Effector memory CD8-positive, alpha-beta T cell (primary cell): ENCODE measurements at regions not wholly inside any gene's neighbourhood (a gene's known extent, or its start where the extent isn't known, plus 50 kb on each side); places are given as distances from the start of the nearest gene placed in this dataset.

ENCODE experiments used
- ATAC-seq: fragments of 150-1000 bp; cut with Tn5 transposase; replicated peaks from 2 replicates; pipeline ENCODE4 v1.10.0; 2021; ENCODE audit warnings: mild to moderate bottlenecking, moderate library complexity
- DNase-seq, 3 experiments: peaks; one replicate each; pipeline ENCODE4 v3.0.0; 2021
- H3K27ac Mint-ChIP-seq, 2 donors: one replicate each; pipeline ENCODE4 v1.8.0; 2022; ENCODE audit warnings: mild to moderate bottlenecking in 2 of 2, mixed read lengths in 2 of 2, moderate library complexity in 2 of 2
- H3K27me3 Mint-ChIP-seq, 2 donors: one replicate each; pipeline ENCODE4 v1.8.0; 2022; ENCODE audit warnings: mixed read lengths in 2 of 2
- H3K36me3 Mint-ChIP-seq: one replicate; pipeline ENCODE4 v1.8.0; 2022; ENCODE audit warnings: mild to moderate bottlenecking, moderate library complexity, mixed read lengths; ENCODE audit not compliant: insufficient read depth
- H3K4me1 Mint-ChIP-seq, 2 donors: one replicate each; pipeline ENCODE4 v1.8.0; 2022; ENCODE audit warnings: low read depth in 2 of 2, mixed read lengths in 2 of 2
- H3K4me3 Mint-ChIP-seq, 2 donors: one replicate each; pipeline ENCODE4 v1.8.0; 2022; ENCODE audit warnings: mild to moderate bottlenecking in 2 of 2, mixed read lengths in 2 of 2, moderate library complexity in 2 of 2
- H3K9me3 Mint-ChIP-seq, 2 donors: one replicate each; pipeline ENCODE4 v1.8.0; 2022; ENCODE audit warnings: mixed read lengths in 2 of 2

GRCh38 chr16:86050591-86051367 is 151.8 kb downstream of the IRF8 start:
- peaks cover 53 to 93% of the 10 kb centered on the region in 2 donors for H3K27me3 Mint-ChIP-seq
- no peak overlapping the region for H3K27ac Mint-ChIP-seq
- H3K4me1 Mint-ChIP-seq: no peaks in the 10 kb centered on the region
- no peak overlapping the region for H3K4me3 Mint-ChIP-seq
- no peaks in the 10 kb centered on the region for H3K9me3 Mint-ChIP-seq
- DNase-seq (no peak), ATAC-seq (no peak)
- H3K36me3 Mint-ChIP-seq: no peaks in the 10 kb centered on the region

GRCh38 chr16:86051368-86052114 is 152.6 kb downstream of the IRF8 start:
- Mint-ChIP-seq H3K36me3 (no peaks in the 10 kb centered on the region), H3K9me3 (no peaks in the 10 kb centered on the region), H3K27me3 (peaks cover 46 to 86% of the 10 kb centered on the region in 2 donors), H3K4me1 (no peaks in the 10 kb centered on the region), H3K4me3 (no peak overlapping the region), H3K27ac (no peak overlapping the region)
- ATAC-seq (no peak), DNase-seq (no peak)

- Mint-ChIP-seq H3K27me3 (peaks cover 40 to 79% of the 10 kb centered on the region in 2 donors), H3K4me3 (no peak overlapping the region), H3K4me1 (no peaks in the 10 kb centered on the region), H3K27ac (no peak overlapping the region), H3K36me3 (no peaks in the 10 kb centered on the region), H3K9me3 (no peaks in the 10 kb centered on the region)
- ATAC-seq (no peak), DNase-seq (no peak)
Measured at GRCh38 chr16:86052115-86052670, 153.2 kb downstream of the IRF8 start.

GRCh38 chr16:86052926-86053325 is 154.0 kb downstream of the IRF8 start:
- Mint-ChIP-seq H3K27ac (no peak overlapping the region), H3K27me3 (peaks cover 32 to 74% of the 10 kb centered on the region in 2 donors), H3K4me1 (no peaks in the 10 kb centered on the region), H3K4me3 (no peak overlapping the region), H3K9me3 (no peaks in the 10 kb centered on the region), H3K36me3 (no peaks in the 10 kb centered on the region)
- ATAC-seq (no peak), DNase-seq (no peak)

- Mint-ChIP-seq H3K9me3 (no peaks in the 10 kb centered on the region), H3K4me3 (no peak overlapping the region), H3K4me1 (peaks cover 0 to 1% of the 10 kb centered on the region in 2 donors), H3K27ac (no peak overlapping the region), H3K36me3 (no peaks in the 10 kb centered on the region), H3K27me3 (peaks cover 18 to 52% of the 10 kb centered on the region in 2 donors)
- DNase-seq (no peak), ATAC-seq (no peak)
Measured at GRCh38 chr16:86059253-86060171, 160.6 kb downstream of the IRF8 start.

GRCh38 chr16:86060381-86061317 is 161.7 kb downstream of the IRF8 start:
- no peak for DNase-seq
- no peaks in the 10 kb centered on the region for H3K36me3 Mint-ChIP-seq
- peaks cover 0 to 1% of the 10 kb centered on the region in 2 donors for H3K4me1 Mint-ChIP-seq
- H3K27me3 Mint-ChIP-seq: peaks cover 24 to 52% of the 10 kb centered on the region in 2 donors
- H3K4me3 Mint-ChIP-seq: no peak overlapping the region
- no peaks in the 10 kb centered on the region for H3K9me3 Mint-ChIP-seq
- H3K27ac Mint-ChIP-seq: no peak overlapping the region
- ATAC-seq: no peak

- peaks cover 24 to 58% of the 10 kb centered on the region in 2 donors for H3K27me3 Mint-ChIP-seq
Measured at GRCh38 chr16:86061318-86061695, 162.3 kb downstream of the IRF8 start.

GRCh38 chr16:86061721-86062120 is 162.8 kb downstream of the IRF8 start:
- Mint-ChIP-seq H3K27me3 (peaks cover 26 to 63% of the 10 kb centered on the region in 2 donors), H3K4me3 (no peak overlapping the region), H3K9me3 (no peaks in the 10 kb centered on the region), H3K27ac (no peak overlapping the region), H3K4me1 (peaks cover 0 to 1% of the 10 kb centered on the region in 2 donors), H3K36me3 (no peaks in the 10 kb centered on the region)
- ATAC-seq: no peak
- no peak for DNase-seq

More at GRCh38 chr16:86061318-86061695, 162.3 kb downstream of the IRF8 start:
- Mint-ChIP-seq H3K4me3 (no peak overlapping the region), H3K36me3 (no peaks in the 10 kb centered on the region), H3K4me1 (peaks cover 0 to 1% of the 10 kb centered on the region in 2 donors), H3K27ac (no peak overlapping the region), H3K9me3 (no peaks in the 10 kb centered on the region)
- ATAC-seq (no peak), DNase-seq (no peak)

GRCh38 chr16:86062271-86062965 is 163.5 kb downstream of the IRF8 start:
- Mint-ChIP-seq H3K36me3 (no peaks in the 10 kb centered on the region), H3K27ac (no peak overlapping the region), H3K27me3 (peaks cover 31 to 70% of the 10 kb centered on the region in 2 donors), H3K9me3 (no peaks in the 10 kb centered on the region), H3K4me3 (no peak overlapping the region), H3K4me1 (peaks cover 0 to 1% of the 10 kb centered on the region in 2 donors)
- ATAC-seq (no peak), DNase-seq (no peak)

- DNase-seq (no peak), ATAC-seq (no peak)
- Mint-ChIP-seq H3K9me3 (no peaks in the 10 kb centered on the region), H3K4me1 (peaks cover 0 to 1% of the 10 kb centered on the region in 2 donors), H3K27ac (no peak overlapping the region), H3K36me3 (no peaks in the 10 kb centered on the region), H3K4me3 (no peak overlapping the region), H3K27me3 (peaks cover 42 to 75% of the 10 kb centered on the region in 2 donors)
Measured at GRCh38 chr16:86063760-86064405, 164.9 kb downstream of the IRF8 start.

GRCh38 chr16:86064431-86065250 is 165.7 kb downstream of the IRF8 start:
- DNase-seq: no peak
- no peak for ATAC-seq
- no peak overlapping the region for H3K27ac Mint-ChIP-seq
- peaks cover 43 to 81% of the 10 kb centered on the region in 2 donors for H3K27me3 Mint-ChIP-seq
- H3K36me3 Mint-ChIP-seq: no peaks in the 10 kb centered on the region
- H3K4me3 Mint-ChIP-seq: no peak overlapping the region
- H3K4me1 Mint-ChIP-seq: peaks cover 0 to 1% of the 10 kb centered on the region in 2 donors
- H3K9me3 Mint-ChIP-seq: no peaks in the 10 kb centered on the region
